GM18499 (cell line): ENCODE measurements at regions not wholly inside any gene's neighbourhood (a gene's known extent, or its start where the extent isn't known, plus 50 kb on each side); places are given as distances from the start of the nearest gene placed in this dataset.
"Not testable (repeated sequence)": the region's sequence is repeated elsewhere in the genome, so short reads cannot be mapped to it uniquely, and the experiment has no call there.

Experiments used
- ATAC-seq: cut with Tn5 transposase; IDR thresholded peaks from one replicate; pipeline ENCODE4 v1.9.1; 2021; ENCODE audit warnings: moderate number of reproducible peaks; ENCODE audit not compliant: insufficient read depth, unreplicated experiment

DNA sequence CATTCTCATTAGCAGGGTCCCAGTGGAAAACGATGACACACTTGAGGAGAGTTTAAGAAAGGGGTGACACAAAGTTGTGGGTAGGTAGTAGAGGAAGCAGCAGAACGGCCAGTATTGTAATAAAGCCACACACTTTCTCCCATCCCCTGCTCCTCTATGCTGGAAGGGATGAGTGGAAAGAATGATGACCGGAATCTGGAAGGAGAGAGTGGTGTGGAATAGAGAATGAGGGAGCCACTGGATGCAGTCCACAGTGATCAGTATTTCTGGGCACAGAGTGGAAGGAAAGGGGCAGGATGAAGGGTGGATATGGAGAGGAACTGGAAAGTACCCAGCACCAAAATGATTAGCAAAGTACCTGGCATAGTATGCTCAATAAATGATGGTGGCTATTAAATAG, 133.8 kb upstream of the DAB2 start:
- no peak for ATAC-seq

DNA sequence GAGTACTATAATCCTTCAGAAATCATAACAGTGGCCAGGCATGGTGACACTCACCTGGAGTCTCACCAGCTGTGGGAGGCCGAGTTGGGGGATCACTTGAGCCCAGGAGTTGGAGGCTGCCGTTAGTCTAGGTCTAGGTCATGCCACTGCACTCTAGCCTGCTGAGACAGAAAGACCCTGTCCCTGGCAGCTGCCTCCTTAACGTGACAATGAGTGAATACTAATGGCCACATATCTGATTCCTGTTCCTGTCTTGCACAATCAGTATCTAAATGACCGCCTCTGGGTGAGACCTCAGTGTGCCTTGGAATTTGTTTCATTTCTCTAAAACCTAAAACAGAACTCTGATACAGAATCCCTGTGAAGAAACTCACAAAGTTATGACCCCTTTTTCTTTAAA, 131.0 kb upstream of the DAB2 start:
- ATAC-seq: no peak

DNA sequence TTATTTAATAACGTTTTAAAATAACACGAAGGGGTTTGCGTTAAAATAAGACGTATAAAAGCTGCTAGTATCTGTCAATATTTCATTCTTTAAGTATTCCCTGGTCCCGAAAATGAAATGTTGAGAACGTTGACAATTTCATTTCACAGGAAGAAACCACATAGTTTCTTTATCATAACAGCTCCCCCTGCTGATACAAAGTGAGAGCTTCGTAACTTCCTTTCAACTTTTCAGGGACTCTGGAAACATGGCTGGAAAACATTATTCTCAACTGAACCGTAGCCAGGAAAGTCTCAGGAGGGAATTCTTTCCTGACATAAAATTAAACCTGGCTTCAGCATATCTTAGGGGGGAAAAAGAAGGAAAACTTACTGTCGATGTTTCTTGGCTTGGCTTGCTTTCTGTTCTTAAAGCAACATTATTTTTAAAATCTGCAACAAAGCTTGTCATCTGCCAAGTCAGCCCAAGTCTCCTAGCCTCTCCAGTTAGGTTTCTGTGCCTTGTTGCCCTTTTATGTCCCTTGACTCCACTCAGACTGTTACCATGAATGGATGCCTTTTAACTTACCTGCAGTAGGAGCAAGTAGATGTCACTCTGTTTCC, 122.9 kb upstream of the DAB2 start:
- no peak for ATAC-seq

DNA sequence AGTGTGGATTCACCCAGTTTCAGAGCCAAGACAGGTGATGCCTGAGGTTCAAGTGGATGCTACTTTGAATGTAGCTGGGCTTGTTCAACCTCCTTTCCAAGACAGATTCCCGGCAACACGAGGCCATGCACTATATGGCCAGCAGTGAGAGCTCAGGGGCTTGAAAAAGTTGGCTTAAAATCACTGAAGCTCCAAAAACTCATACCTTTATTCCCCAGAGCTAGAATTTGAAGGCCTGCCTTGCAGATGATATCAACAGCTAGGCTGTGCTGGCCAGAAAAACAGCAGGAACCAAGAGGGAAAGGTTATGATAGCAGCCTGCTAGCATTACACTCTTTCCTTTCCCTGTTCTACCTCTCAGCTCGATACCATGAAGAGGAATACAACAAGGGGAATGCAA, 120.2 kb upstream of the DAB2 start:
- no peak for ATAC-seq

DNA sequence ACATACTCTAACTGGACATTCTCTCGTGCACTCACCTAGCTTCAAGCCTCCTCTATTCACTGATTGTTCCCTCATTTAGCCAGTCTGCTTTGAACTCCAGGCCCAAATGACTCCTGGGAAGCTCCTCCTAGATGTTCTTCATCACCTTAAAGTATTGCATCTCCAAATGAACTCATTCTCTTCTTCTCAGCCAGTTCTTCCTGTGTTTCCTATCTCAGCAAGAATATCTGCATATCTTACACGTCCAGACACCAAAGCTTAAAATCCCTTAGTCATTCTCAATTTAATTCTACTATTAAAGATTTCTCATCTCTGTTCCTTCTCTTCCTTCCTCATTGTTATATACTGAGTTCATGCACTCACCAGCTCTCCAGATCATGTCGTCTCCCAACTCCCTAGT, 118.6 kb upstream of the DAB2 start:
- no peak for ATAC-seq

DNA sequence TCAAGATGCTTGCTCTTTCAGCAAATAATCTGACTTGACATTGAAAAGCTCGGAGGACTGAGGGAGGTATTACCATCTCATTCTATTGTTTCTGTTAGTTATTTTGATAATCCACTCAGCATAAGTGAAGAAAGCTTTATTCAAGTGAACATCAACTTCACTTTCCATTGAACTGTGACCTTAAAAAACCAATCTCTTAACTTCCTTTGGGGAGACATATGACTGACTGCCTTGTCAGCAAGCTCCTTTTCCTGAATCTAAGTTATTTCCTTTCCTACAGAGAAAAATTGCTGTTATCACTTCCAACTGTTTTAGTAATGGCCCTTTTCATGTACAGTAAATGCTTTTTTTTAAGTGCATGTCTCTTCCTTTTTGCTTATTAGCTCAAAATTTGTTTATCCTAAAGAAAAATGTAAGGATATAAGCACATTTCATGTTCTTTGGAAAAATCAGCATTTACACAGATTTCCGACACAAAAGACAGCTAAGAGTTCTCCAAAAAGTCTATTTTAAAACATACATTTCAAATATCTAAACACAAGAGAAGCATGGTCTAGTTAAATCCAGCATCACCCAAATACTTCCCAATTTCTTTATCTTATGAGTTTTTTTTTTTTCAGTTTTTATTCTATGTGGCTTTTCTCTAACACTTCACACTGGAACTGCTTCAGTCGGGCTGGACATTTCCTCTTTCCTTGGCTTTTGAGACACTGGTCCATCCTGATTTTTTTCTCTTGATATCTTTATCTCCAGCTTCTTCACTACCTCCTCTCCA, 117.9 kb upstream of the DAB2 start:
- no peak for ATAC-seq

DNA sequence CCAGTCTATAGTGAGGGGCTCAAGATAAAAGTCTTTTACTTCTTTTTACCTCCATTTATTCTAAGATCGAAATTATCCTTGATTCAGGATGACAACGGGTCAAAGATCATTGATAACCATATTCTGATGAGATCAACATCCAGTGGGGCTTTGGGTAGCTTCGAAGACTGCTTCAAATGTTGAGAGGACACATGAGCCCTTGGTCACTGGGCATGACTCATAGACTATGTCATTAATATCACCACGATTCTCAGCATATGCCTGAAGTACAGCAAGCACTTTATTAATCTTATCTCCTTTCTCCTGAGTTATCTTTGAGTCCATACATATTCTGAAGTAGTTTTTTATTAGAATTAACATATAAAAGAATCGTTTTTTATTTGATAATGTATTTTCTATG, 117.1 kb upstream of the DAB2 start:
- no peak for ATAC-seq

DNA sequence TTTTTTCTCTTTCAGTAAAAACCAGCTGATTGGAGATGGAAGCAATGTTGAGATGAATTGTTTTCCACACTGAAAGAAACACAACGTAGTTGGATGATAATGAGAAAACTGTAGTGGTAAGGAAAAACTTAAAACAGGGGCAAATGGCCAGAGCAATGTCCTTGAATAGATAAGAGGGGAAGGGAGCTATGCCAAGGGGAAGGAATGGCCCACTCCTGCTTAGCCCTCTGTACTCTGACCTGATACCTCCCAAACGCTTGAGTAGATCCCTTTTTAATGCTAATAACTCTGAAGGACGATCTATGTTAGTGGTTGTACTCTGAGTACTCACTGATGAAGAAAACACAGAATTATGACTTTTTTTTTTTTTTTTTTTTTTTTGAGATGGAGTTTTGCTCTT, 114.7 kb upstream of the DAB2 start:
- no peak for ATAC-seq

DNA sequence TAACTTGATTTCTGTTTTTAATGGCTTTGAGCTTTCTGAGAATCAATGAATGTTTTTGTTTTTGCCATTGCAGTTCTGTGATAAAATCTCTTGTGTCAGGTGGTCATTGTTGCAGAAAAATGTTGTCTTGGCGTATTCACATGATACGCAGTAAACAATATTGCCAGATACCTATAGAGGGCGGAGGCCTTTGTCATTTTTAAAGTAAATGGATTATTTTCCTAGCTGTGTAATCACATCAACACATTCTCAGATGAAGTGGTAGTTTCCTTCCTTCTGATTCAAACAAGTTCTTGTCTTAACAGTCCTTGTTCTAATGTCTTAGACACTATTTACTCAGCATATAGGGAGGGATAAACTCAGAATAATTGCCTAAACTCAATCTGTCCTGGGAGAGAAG, 109.9 kb upstream of the DAB2 start:
- no peak for ATAC-seq

DNA sequence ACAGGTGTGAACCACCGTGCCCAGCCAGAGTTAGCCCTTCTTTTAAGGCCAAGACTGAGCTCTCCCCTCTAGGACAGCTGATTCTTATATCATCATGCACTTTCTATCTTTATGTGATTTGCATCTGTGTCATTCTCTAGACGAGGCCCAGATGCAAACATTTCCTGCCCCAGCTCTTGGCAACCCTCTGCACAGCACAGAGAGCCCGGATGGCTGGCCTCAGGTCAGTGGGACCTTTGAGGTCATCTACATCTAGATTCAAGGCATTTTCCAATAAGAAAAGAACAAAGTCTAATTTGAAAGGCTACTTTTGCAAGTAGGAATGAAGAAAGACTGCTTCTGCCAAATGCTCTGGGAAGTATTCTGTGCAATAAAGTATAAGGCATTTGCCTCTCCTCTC, 109.0 kb upstream of the DAB2 start:
- no peak for ATAC-seq

DNA sequence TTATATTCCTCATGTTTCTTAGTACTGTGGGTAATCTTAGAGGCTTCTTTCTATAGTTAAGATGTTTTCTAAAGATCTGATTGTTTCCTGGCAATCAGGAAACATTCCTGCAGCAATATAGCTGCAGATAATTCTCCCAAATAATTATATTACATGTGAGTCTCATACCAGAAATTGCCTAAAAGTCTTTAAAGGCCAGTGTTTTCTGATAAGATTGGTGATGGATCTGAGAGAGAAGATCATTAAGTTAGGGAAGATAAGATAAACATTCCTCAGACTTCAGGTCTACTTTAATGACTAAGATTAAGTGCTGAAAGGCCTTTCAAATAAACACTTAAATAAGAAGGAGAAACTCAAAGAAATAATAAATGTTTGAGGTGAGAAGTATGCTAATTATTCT, 107.7 kb upstream of the DAB2 start:
- no peak for ATAC-seq

DNA sequence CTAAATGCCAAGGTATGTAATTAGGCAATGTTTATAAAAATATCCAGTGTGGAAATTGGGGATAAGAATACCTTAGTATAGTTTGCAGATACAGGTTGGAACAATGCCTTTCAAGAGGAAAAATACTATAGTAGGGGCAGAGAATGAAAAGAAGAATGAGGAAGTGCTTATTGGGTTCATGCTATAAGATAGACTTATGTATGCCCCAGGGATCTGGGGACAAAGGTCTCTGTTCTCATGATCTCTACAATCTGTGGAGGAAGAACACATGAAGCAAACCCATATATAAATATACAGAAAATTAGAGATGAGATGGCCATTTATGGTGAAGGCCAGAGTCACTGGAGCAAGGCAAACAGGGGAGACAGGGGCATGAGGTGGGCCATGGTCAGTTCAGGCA, 106.5 kb upstream of the DAB2 start:
- ATAC-seq: no peak

DNA sequence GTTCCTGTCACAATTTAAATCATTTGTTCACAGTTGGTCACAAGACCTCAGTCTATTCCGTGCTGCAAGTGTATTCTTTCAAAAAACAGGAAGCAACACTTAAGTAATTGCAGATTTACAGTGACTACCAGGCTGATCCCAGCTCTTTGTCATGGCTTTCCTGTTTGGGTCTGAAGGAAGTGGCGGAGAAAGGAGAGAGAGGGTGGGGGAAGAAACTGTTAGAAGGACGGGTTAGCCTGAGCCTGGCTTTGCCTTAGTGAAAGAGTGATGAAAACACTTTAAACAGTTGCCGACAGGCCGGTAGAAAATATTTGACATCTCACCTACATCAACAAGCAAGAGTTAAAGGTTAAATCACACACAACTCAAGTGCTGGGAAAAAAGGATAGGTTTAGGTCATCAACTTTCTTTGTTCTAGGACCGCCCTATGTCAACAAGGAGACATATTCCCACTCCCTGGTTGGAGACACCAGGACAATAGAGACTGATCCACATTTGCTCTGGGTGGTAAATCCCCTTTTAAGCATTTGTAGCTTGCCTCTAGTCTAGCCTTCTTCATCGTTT, 102.2 kb upstream of the DAB2 start:
- ATAC-seq: no peak

DNA sequence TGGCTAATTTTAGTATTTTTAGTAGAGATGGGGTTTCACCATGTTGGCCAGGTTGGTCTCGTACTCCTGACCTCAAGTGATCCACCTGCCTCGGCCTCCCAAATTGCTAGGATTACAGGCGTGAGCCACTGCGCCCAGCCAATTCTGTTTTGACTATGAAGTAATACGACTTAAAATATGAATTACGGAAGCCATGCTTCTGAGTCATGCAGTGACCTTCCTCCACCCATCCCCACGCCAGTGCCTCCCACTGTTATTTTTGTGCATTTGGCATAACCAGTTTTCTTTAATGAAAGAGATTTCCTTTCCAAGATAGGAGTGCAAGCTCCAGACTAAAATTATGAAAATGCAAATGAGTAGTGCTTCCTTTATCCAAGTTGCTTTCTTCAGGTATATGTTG, 101.0 kb upstream of the DAB2 start:
- ATAC-seq: not testable (repeated sequence)

DNA sequence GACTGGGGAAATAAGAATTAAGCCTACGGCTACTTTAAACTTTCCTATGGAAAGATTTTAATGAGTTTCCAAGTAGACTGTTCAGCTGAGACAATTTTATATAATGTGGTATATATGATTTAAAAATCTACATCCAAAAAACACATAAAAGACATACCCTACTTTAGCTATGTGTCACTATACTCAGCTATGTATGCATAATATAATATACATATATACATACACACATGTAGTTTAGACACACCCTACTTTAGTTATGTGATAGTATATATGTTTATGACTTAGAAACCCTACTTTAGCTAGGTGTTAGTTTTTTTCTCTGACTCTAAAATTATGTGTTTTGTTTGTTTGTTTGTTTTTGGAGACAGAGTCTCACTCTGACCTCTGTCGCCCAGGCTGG, 100.5 kb upstream of the DAB2 start:
- ATAC-seq: no peak

DNA sequence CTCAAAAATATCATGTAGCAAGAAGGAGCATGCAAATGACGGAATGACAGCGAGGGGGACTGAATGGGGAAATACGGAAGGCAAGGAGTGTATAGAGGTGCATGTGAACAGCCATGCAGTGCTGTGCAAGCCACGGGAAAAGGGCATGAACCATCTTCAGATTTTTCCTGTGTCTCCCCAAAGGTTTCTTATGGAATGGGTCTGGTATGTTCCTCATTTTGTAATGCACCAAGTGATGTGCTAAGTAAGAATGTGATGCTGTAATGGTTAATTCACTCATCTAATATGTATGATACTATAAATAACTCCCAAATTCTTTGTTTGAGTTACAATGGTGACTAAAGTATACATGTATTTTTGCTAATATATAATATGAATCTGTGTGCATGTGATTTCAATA, 99.0 kb upstream of the DAB2 start:
- ATAC-seq: no peak

DNA sequence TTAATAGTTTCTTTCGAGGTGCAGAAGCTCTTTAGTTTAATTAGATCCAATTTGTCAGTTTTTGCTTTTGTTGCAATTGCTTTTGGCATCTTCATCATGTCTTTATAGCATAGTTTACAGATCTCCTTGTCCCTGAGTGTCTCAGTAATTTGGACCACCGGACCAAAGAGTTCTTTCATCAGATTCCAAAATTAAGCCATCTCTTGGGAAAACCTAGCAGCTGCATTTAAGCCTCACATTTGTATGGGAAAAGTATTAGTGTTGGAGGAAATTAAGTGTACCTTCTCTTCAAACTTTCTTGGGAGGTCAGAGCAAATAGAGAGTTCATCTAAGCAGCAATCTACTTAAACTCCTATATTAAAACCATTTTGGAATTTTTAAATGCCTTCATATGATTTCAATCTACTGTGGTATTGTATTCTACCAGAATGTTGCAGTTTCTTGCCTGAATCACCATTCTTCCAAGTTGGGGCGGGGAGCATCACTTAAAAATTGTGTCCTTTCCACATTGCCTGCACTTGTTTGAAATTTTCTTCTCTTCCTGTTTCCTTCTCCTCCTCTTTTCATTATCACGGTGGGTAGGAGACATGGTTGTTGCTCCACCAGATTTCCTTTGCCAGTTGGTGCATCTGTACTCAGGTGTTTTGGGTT, 97.3 kb upstream of the DAB2 start:
- no peak for ATAC-seq

DNA sequence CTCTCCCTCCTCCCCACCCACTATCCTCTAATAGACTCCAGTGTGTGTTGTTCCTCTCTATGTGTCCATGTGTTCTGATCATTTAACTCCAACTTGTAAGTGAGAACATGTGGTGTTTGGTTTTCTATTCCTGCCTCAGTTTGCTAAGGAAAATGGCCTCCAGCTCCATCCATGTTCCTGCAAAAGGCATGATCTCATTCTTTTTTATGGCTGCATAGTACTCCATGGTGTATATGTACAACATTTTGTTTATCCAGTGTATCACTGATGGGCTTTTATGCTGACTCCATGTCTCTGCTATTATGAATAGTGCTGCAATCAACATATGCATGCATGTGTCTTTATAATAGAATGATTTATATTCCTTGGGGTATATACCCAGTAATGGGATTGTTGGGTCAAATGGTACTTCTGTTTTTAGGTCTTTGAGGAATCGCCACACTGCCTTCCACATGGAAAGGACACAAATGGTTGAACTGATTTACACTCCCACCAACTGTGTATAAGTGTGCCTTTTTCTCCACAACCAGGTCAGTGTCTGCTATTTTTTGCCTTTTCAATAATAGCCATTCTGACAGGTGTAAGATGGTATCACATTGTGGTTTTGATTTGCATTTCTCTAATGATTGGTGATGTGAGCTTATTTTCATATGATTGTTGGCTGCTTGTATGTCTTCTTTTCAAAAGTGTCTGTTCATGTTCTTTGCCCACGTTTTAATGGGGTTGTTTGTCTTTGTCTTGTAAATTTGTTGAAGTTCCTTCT, 96.5 kb upstream of the DAB2 start:
- no peak for ATAC-seq

DNA sequence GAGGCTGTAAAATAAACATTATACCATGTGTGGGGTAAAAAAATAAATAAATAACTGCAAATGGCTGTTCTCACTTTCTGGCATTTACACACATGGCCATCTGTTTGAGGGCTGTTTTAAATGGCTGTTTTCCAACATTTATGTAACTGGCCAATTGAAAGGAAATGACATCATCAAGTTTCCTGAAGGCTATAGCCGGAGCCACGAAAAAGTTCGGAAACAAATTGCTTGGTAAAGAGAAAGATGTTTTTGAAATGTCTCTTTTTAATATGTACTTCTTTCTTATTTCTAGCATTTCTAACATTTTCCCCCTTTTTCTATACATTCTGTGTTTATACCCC, 95.4 kb upstream of the DAB2 start:
- ATAC-seq: no peak

DNA sequence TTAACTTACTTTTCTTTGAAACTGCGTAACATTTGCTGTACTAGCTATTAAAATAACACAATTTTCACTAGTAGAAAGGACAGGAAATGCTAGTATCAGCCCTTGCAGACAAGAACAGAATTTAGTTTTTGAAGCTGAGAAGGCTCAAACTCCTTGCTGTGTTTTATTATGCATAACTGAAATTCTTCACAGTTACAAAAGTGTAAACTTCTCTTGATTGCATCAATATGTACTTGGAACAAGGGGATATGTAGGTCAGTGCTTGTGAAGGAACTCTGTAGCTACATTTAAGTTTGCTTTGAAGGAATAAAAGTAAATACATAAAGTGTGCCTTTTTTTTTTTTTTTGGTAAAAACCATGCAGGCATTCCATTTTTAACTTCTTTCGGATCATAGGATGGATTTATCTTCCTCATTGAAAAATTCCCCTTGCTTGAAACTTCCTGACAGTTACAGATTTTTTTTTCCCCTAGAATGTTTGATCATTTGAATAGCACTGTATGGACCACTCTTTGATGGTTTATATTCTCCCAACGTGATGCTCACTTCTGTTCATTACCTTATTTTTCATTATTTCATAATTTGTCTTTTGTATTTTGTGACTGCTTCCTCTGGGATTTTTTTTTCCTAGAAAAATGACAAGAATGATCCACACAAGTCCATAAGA, 94.9 kb upstream of the DAB2 start:
- no peak for ATAC-seq
